Superior temporal gyrus (tissue), 1 donor: ENCODE measurements at regions not wholly inside any gene's neighbourhood (a gene's known extent, or its start where the extent isn't known, plus 50 kb on each side); places are given as distances from the start of the nearest gene placed in this dataset.
"Not testable (repeated sequence)": the region's sequence is repeated elsewhere in the genome, so short reads cannot be mapped to it uniquely, and the experiment has no call there.

Source experiments
- DNase-seq: peaks from one replicate; pipeline ENCODE4 v3.0.0-alpha.2; 2016; ENCODE audit errors: extremely low spot score

GRCh38 chr4:177185151-177185550, 124.5 kb upstream of the NEIL3 start:
- DNase-seq, result no peak

GRCh38 chr4:177185579-177185978, 124.1 kb upstream of the NEIL3 start:
- no peak for DNase-seq

GRCh38 chr4:177187371-177187770, 122.3 kb upstream of the NEIL3 start:
- DNase-seq, result no peak

GRCh38 chr4:177190995-177191580, 118.6 kb upstream of the NEIL3 start:
- DNase-seq, result no peak

- DNase-seq, result no peak
Measured at GRCh38 chr4:177191586-177191985, 118.1 kb upstream of the NEIL3 start.

- DNase-seq, result no peak
Measured at GRCh38 chr4:177191991-177192390, 117.7 kb upstream of the NEIL3 start.

GRCh38 chr4:177193024-177193715, 116.5 kb upstream of the NEIL3 start:
- DNase-seq, result not testable (repeated sequence)

GRCh38 chr4:177194906-177195305, 114.8 kb upstream of the NEIL3 start:
- no peak for DNase-seq

GRCh38 chr4:177196615-177197014, 113.1 kb upstream of the NEIL3 start:
- DNase-seq, result no peak

GRCh38 chr4:177201614-177202013, 108.1 kb upstream of the NEIL3 start:
- DNase-seq, result no peak

- no peak for DNase-seq
Measured at GRCh38 chr4:177204126-177204525, 105.5 kb upstream of the NEIL3 start.

GRCh38 chr4:177214935-177215334, 94.7 kb upstream of the NEIL3 start:
- DNase-seq, result no peak

GRCh38 chr4:177220376-177220775, 89.3 kb upstream of the NEIL3 start:
- DNase-seq, result no peak

GRCh38 chr4:177222781-177223180, 86.9 kb upstream of the NEIL3 start:
- DNase-seq, result no peak

GRCh38 chr4:177225605-177226004, 84.1 kb upstream of the NEIL3 start:
- no peak for DNase-seq

GRCh38 chr4:177227636-177228035, 82.0 kb upstream of the NEIL3 start:
- DNase-seq, result no peak

- DNase-seq, result no peak
Measured at GRCh38 chr4:177228599-177228998, 81.1 kb upstream of the NEIL3 start.

- DNase-seq, result no peak
Measured at GRCh38 chr4:177229331-177229730, 80.3 kb upstream of the NEIL3 start.

- DNase-seq, result no peak
Measured at GRCh38 chr4:177232473-177232872, 77.2 kb upstream of the NEIL3 start.

- no peak for DNase-seq
Measured at GRCh38 chr4:177235026-177235425, 74.6 kb upstream of the NEIL3 start.

GRCh38 chr4:177236886-177237285, 72.8 kb upstream of the NEIL3 start:
- DNase-seq, result no peak

- no peak for DNase-seq
Measured at GRCh38 chr4:177237291-177237690, 72.4 kb upstream of the NEIL3 start.

- DNase-seq, result no peak
Measured at GRCh38 chr4:177239477-177239876, 70.2 kb upstream of the NEIL3 start.

- DNase-seq, result no peak
Measured at GRCh38 chr4:177239878-177240277, 69.8 kb upstream of the NEIL3 start.
